UCSD-AML1 (cell line): ENCODE measurements at regions not wholly inside any gene's neighbourhood (a gene's known extent, or its start where the extent isn't known, plus 50 kb on each side); places are given as distances from the start of the nearest gene placed in this dataset.

Experiments
- DNase-seq: peaks from one replicate; lab custom pipeline; 2025; ENCODE audit not compliant: unreplicated experiment; lab: John Stamatoyannopoulos, UW

DNA sequence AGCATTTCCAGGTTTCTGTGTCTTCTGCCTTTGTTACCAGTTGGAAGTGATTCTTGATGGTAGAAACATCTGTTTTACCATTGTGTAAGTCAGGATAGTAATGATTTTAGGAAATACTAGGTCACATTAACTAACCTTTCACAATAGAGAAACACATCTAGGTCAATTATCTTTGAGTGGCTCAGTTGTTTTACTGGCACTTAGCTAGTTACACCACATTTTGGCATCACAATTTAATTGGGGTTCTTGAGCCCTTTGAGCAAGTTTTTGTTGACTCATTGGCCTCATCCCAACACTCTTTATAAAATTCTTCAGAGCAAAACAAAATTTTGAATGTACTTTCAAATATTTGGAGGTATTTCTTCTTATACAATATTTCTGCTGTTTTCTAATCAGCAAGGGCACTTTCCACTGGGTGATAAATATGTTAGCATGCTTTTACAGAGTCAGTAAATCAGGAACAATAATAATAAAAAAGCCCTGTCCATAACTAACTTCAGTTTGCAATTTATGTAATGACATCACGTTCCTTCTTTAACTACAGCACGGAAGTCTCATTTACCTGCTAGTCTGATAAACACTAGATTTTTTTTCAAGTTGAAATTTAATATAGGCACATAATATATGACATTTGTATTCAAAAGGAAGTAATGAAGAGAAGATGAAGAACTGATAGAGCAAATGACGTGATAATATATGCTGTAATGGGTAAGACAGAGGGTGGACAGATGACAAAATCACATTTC lies 64.8 kb upstream of the GK2 start:
- no peak for DNase-seq

DNA sequence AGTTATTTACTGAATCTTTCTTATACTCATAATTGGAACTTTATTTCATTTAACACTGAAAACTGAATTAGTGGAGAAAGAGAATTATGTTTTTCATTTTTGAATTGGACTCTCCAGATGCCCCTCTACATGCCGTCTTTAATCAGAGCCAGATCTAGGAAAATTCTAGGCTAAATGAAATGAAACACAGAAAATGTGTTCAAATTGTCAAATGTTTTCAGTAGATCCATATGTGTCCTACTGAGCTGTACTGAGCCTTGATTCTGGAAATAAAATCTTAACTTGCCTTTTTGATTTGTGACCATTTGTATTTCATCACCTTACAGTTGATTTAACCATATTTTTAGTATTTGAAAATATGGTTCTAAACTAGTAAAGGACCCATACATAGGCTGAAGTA lies 64.0 kb upstream of the GK2 start:
- no peak for DNase-seq

DNA sequence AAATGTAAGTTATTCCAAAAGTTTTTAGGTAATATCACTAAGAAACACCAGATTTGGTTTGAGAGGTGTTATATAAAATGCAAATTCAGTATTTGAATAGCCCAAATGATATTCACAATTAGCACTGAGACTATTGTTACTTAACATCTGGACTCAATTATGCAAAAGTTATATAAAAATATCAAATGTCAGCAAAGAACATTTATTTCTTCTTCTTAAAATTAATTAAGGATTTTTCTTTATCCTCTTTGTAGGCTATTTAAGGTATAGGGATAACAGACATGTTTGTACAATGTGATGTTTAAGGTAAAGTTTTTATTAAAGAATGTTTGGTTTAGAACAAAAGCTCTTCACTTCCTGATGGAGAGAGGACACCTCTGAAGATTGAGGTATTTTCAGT lies 63.3 kb upstream of the GK2 start:
- no peak for DNase-seq

DNA sequence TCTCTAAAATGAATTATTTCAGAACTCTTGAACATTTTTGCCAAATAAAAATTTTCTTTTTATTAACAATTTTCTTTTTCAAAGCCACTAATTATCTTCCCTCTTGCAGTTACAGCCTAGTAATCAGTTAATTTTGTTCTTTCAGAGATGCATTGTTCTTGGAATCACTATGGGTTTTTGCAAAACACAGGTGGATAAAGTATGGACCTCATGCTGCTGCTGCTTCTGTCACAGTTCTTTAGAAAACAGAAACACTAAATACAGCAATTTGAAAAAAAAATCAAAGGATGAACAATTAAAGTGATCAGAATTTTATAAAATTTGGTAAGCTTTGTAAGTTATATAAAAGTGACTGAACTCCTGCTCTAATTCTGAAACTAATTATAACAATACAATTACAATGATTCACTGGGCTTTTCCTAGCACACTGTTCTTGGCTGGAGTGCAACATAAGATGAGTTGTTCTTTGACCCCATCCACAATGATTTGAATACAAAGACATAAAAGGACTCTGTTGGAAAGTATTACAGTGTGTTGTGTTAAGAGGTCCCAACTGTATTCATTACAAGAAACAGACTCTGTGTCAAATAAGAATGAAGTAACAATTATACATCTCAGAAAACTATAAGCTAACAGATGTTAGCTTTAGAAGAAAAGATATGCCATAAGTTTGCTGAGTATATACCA lies 59.4 kb upstream of the GK2 start:
- DNase-seq = no peak

DNA sequence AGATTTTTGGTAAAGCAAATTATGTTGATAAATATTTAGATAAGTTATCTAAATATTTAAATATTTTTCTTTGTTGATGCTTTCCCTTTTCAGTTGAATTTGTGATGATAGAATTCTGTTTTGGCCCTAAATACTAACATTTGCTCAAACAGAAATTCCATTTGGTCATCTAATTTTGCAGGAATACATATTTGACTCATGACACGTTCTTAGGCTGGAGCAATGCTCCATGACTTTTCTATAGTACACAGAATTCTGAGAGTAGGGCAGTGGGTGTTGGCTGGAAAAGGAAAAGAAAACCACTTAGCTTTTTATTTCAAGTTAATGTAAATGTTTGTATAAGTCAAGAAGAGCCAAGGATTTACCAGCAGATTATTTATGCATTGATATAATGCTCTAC lies 58.6 kb upstream of the GK2 start:
- no peak for DNase-seq
